T-cell (primary cell): ENCODE measurements at regions not wholly inside any gene's neighbourhood (a gene's known extent, or its start where the extent isn't known, plus 50 kb on each side); places are given as distances from the start of the nearest gene placed in this dataset.

ENCODE experiments used
- ATAC-seq, 4 experiments: fragments of 200-7000 bp in 3 of 4; fragments of 150-1000 bp in 1 of 4; cut with Tn5 transposase; replicated peaks in 1 of 4; 1 replicate in 3 of 4; 2 replicates in 1 of 4; pipeline ENCODE4 v1.10.0; 2021; ENCODE audit warnings: moderate library complexity in 3 of 4, mild to moderate bottlenecking in 2 of 4, moderate number of reproducible peaks in 1 of 4
- CTCF ChIA-PET, 2 donors: fragments of 300-600 bp; sonication (Branson Sonifier 250); formaldehyde crosslinking; loops; one replicate each; lab custom pipeline; 2022; ENCODE audit warnings: antibody characterized with exemption in 2 of 2; lab: Charles Lee
- POLR2A ChIA-PET, 2 donors: fragments of 300-600 bp; sonication (Branson Sonifier 250); formaldehyde crosslinking; loops; one replicate each; lab custom pipeline; 2022; ENCODE audit warnings: antibody characterized with exemption in 2 of 2; lab: Charles Lee
- DNase-seq, 35 experiments: peaks; one replicate each; pipeline versions ENCODE4 v3.0.0 to v3.0.0-alpha.2; 2013 to 2023
- H3K27ac ChIP-seq: one replicate; pipeline ENCODE4 v1.5.1; 2013; ENCODE audit warnings: low read length
- H3K27me3 ChIP-seq, 2 experiments: replicated peaks in 1 of 2; 1 replicate in 1 of 2; 2 replicates in 1 of 2; pipeline versions ENCODE4 v1.6.1 to v1.7.0; 2013; ENCODE audit warnings: low read length in 1 of 2, mixed read lengths in 1 of 2; ENCODE audit not compliant: control insufficient read depth in 2 of 2, insufficient read depth in 2 of 2; ENCODE audit errors: extremely low read depth in 1 of 2
- H3K36me3 ChIP-seq, 2 donors: 1 replicate in 1 of 2; 2 replicates in 1 of 2; pipeline versions ENCODE4 v1.6.1 to v1.7.0; 2013; ENCODE audit warnings: low read length in 1 of 2; ENCODE audit not compliant: control insufficient read depth in 2 of 2, insufficient read depth in 1 of 2; ENCODE audit errors: extremely low read depth in 1 of 2
- H3K4me1 ChIP-seq, 2 experiments: 1 replicate in 1 of 2; 2 replicates in 1 of 2; pipeline versions ENCODE4 v1.6.1 to v1.7.0; 2013; ENCODE audit warnings: low read length in 2 of 2, mixed read lengths in 1 of 2; ENCODE audit not compliant: insufficient read depth in 2 of 2, control insufficient read depth in 1 of 2; ENCODE audit errors: extremely low read depth in 1 of 2
- H3K4me3 ChIP-seq, 2 donors: 1 replicate in 1 of 2; 2 replicates in 1 of 2; pipeline versions ENCODE4 v1.5.1 to v1.7.0; 2013; ENCODE audit warnings: mild to moderate bottlenecking in 2 of 2, low read length in 1 of 2, moderate library complexity in 1 of 2; ENCODE audit not compliant: control insufficient read depth in 1 of 2; ENCODE audit errors: extremely low read depth in 1 of 2
- H3K9me3 ChIP-seq: 2 replicates; pipeline ENCODE4 v1.7.0; 2013
- H3K27ac Mint-ChIP-seq, 2 donors: one replicate each; pipeline ENCODE4 v1.8.0; 2020 to 2021; ENCODE audit warnings: mild to moderate bottlenecking in 2 of 2, mixed read lengths in 2 of 2
- H3K27me3 Mint-ChIP-seq, 2 donors: one replicate each; pipeline ENCODE4 v1.8.0; 2021 to 2022; ENCODE audit warnings: mixed read lengths in 2 of 2
- H3K36me3 Mint-ChIP-seq: one replicate; pipeline ENCODE4 v1.8.0; 2021; ENCODE audit warnings: mixed read lengths
- H3K4me1 Mint-ChIP-seq, 3 donors: one replicate each; pipeline ENCODE4 v1.8.0; 2020 to 2022; ENCODE audit warnings: mixed read lengths in 3 of 3, mild to moderate bottlenecking in 1 of 3
- H3K4me3 Mint-ChIP-seq, 3 donors: one replicate each; pipeline ENCODE4 v1.8.0; 2020 to 2022; ENCODE audit warnings: mild to moderate bottlenecking in 3 of 3, mixed read lengths in 3 of 3, moderate library complexity in 3 of 3
- H3K9me3 Mint-ChIP-seq, 3 donors: one replicate each; pipeline ENCODE4 v1.8.0; 2020 to 2022; ENCODE audit warnings: mixed read lengths in 3 of 3
- WGBS: methylation state at CpG from one replicate; pipeline ENCODE4 v1.1.5; 2013; ENCODE audit warnings: missing lambda C conversion rate; ENCODE audit not compliant: insufficient coverage; 5-methylcytosine and 5-hydroxymethylcytosine counted together

GRCh38 chr3:16686679-16687078 is 81.5 kb upstream of the DAZL start:
- H3K36me3 Mint-ChIP-seq, result no peaks in the 10 kb centered on the region

GRCh38 chr3:16687221-16687620 is 82.0 kb upstream of the DAZL start:
- H3K4me3 ChIP-seq, result no peak overlapping the region
- Mint-ChIP-seq H3K4me1 (no peaks in the 10 kb centered on the region), H3K36me3 (no peaks in the 10 kb centered on the region)

More at GRCh38 chr3:16686679-16687078, 81.5 kb upstream of the DAZL start:
- Mint-ChIP-seq H3K27me3 (peaks cover 0 to 3% of the 10 kb centered on the region in 2 donors), H3K4me3 (no peak overlapping the region), H3K9me3 (no peaks in the 10 kb centered on the region), H3K27ac (no peak overlapping the region), H3K4me1 (no peaks in the 10 kb centered on the region)
- no peak for DNase-seq
- no peak overlapping the region for H3K4me3 ChIP-seq
- H3K36me3 ChIP-seq, result no peaks in the 10 kb centered on the region
- ATAC-seq, result no peak
- CTCF ChIA-PET, result no interaction called here
- no peaks in the 10 kb centered on the region for H3K9me3 ChIP-seq
- no peaks in the 10 kb centered on the region for H3K4me1 ChIP-seq
- no peaks in the 10 kb centered on the region for H3K27me3 ChIP-seq
- no peak overlapping the region for H3K27ac ChIP-seq
- POLR2A ChIA-PET, result no interaction called here
- 93% methylated on average over 3 of the region's 3 CpGs for WGBS

DNA sequence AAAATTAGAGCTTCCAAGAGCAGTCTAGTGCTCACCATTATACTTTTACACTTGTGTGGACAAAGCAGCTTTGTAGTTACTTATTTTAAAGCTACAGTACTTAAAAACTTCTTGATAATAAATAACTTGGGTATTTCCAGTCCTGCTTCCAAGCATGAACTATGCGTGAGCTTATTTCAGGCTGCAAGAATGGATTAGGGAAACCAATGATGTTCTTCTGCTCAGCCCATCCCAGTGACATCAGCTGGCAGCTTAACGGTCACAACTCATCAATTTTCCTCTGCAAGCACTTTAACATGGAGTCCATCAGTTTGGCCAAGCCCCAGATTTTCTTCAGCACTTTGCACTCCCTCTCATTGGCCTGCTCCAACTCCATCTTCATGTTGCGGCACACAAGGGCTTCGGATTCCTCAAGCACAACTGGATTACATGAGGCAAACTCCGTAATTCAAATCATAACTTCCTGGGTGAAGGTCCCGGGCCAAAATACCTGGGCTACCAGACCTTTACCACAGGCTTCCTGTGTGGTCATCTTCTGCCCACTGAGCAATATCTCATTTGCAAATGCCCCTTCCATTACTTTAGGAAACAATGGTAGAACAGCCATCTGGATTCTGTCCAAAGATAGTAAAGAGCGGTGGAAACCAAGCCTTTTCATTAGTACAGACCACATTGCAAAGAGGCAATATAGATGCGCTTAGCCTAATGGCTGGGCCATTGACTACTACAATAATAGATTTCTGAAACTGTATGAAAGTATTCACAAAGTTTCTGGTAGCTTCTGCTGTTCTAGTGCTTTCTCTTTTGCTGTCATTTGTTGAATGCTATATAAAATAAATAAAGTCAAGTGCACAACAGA is 87.5 kb upstream of the DAZL start:
- Histone ChIP-seq H3K4me1 (no peaks in the 10 kb centered on the region), H3K36me3 (no peaks in the 10 kb centered on the region), H3K27me3 (no peaks in the 10 kb centered on the region), H3K27ac (no peak overlapping the region), H3K9me3 (no peaks in the 10 kb centered on the region), H3K4me3 (no peak overlapping the region)
- no peak overlapping the region for H3K4me3 Mint-ChIP-seq
- DNase-seq, result no peak
- no peaks in the 10 kb centered on the region for H3K4me1 Mint-ChIP-seq
- POLR2A ChIA-PET, result no interaction called here
- CTCF ChIA-PET, result no interaction called here
- ATAC-seq, result no peak
- no peaks in the 10 kb centered on the region for H3K36me3 Mint-ChIP-seq
- no peaks in the 10 kb centered on the region for H3K9me3 Mint-ChIP-seq
- no peak overlapping the region for H3K27ac Mint-ChIP-seq
- peaks cover 0 to 2% of the 10 kb centered on the region in 2 donors for H3K27me3 Mint-ChIP-seq
- 85% methylated on average over 6 of the region's 8 CpGs for WGBS

More at GRCh38 chr3:16687221-16687620, 82.0 kb upstream of the DAZL start:
- no peaks in the 10 kb centered on the region for H3K9me3 ChIP-seq
- POLR2A ChIA-PET, result interaction anchor here in 1 of 2 donors (0.6 kb wide), 1 partner anchor 344 kb away, joined by 8 read pairs; no protein-coding TSS in a partner anchor
- Mint-ChIP-seq H3K4me3 (no peak overlapping the region), H3K27me3 (peaks cover 0 to 3% of the 10 kb centered on the region in 2 donors), H3K27ac (no peak overlapping the region), H3K9me3 (no peaks in the 10 kb centered on the region)
- CTCF ChIA-PET, result no interaction called here
- DNase-seq (no peak), ATAC-seq (no peak)
- no peaks in the 10 kb centered on the region for H3K36me3 ChIP-seq
- no peaks in the 10 kb centered on the region for H3K4me1 ChIP-seq
- H3K27me3 ChIP-seq, result no peaks in the 10 kb centered on the region
- H3K27ac ChIP-seq, result no peak overlapping the region

DNA sequence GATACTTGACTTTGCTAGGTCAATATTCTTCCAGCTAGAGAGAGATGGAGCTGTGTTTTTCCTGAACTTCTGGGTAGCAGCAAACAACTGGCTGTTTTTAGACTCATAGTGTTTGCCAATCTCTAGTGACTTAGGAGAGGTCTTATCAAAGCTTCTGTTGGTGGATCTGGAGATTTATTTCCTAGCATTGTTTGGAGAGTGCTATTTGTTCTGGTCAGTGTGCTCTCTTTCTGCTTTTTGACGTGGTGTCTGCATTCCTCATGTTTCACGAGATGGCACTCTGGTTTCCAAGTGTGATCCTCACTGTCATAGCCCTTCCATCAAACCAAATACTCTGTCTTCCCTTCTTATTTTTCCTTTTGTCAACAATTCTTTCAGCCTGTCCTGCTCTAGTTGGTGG is 88.6 kb upstream of the DAZL start:
- H3K27ac ChIP-seq, result no peak overlapping the region
- H3K9me3 Mint-ChIP-seq, result no peaks in the 10 kb centered on the region
- no peak for DNase-seq
- no peaks in the 10 kb centered on the region for H3K4me1 Mint-ChIP-seq
- no peaks in the 10 kb centered on the region for H3K36me3 Mint-ChIP-seq
- WGBS, result 89% methylated on average over 2 of the region's 2 CpGs
- H3K4me3 Mint-ChIP-seq, result no peak overlapping the region
- CTCF ChIA-PET, result no interaction called here
- H3K27me3 ChIP-seq, result no peaks in the 10 kb centered on the region
- no peaks in the 10 kb centered on the region for H3K36me3 ChIP-seq
- no peak overlapping the region for H3K27ac Mint-ChIP-seq
- H3K9me3 ChIP-seq, result no peaks in the 10 kb centered on the region
- POLR2A ChIA-PET, result no interaction called here
- no peaks in the 10 kb centered on the region for H3K27me3 Mint-ChIP-seq
- H3K4me1 ChIP-seq, result no peaks in the 10 kb centered on the region
- H3K4me3 ChIP-seq, result no peak overlapping the region
- no peak for ATAC-seq

- 100% methylated on average over 2 of the region's 4 CpGs for WGBS
- no peaks in the 10 kb centered on the region for H3K9me3 ChIP-seq
- H3K27me3 ChIP-seq, result no peaks in the 10 kb centered on the region
- no peak overlapping the region for H3K27ac ChIP-seq
- Mint-ChIP-seq H3K36me3 (no peaks in the 10 kb centered on the region), H3K4me3 (no peak overlapping the region), H3K4me1 (no peaks in the 10 kb centered on the region), H3K9me3 (no peaks in the 10 kb centered on the region), H3K27ac (no peak overlapping the region), H3K27me3 (no peaks in the 10 kb centered on the region)
- H3K4me1 ChIP-seq, result no peaks in the 10 kb centered on the region
- H3K4me3 ChIP-seq, result no peak overlapping the region
- no peaks in the 10 kb centered on the region for H3K36me3 ChIP-seq
- ChIA-PET POLR2A (no interaction called here), CTCF (no interaction called here)
- ATAC-seq (no peak), DNase-seq (no peak)
These were observed 90.5 kb upstream of the DAZL start for GRCh38 chr3:16695710-16696109.

DNA sequence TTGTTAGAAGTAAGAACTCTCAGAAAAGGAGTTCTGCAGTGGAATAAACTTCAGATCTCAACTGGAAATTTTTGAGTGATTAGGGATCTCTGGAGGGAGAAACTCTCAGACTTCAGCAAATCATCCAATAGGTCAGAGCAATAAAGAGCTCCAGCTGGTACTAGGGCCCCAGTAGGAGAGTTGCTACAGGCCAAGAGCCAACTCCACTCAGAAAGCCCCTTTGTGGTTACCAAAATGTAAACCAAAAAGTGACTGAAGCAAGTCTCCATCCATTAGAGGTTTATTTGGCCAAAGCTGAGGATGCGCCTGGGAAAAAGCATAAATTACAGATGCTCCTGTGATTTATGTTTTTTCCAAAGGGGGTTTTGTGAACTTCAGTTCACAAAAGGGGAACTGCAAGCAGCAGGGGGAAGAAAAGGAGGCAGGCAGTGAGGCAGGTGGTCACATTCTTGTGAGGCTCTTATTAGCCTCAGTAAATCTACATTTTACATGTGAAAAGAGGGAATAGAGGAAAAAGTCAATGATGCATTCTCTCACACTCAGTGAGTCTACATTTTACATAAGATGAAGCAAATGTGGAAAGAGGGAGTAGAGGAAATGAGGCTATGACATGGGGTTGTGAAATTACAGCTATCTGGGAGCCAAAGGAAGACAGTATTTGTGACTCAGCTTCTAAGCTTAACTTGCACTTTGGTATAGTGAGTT is 92.4 kb upstream of the DAZL start:
- Histone ChIP-seq H3K9me3 (no peaks in the 10 kb centered on the region), H3K27me3 (no peaks in the 10 kb centered on the region), H3K27ac (no peak overlapping the region), H3K36me3 (no peaks in the 10 kb centered on the region), H3K4me3 (no peak overlapping the region), H3K4me1 (no peaks in the 10 kb centered on the region)
- no peaks in the 10 kb centered on the region for H3K27me3 Mint-ChIP-seq
- no peak for ATAC-seq
- no peak overlapping the region for H3K27ac Mint-ChIP-seq
- no peaks in the 10 kb centered on the region for H3K36me3 Mint-ChIP-seq
- ChIA-PET CTCF (no interaction called here), POLR2A (interaction anchor here in 1 of 2 donors (0.6 kb wide), 2 partner anchors 10 to 1455 kb away, joined by 3 to 5 read pairs; no protein-coding TSS in a partner anchor)
- DNase-seq, result no peak
- no peak overlapping the region for H3K4me3 Mint-ChIP-seq
- 100% methylated on average over 1 of the region's 1 CpG for WGBS
- no peaks in the 10 kb centered on the region for H3K4me1 Mint-ChIP-seq
- no peaks in the 10 kb centered on the region for H3K9me3 Mint-ChIP-seq
